Small intestine (tissue), 7 donors: ENCODE measurements at regions not wholly inside any gene's neighbourhood (a gene's known extent, or its start where the extent isn't known, plus 50 kb on each side); places are given as distances from the start of the nearest gene placed in this dataset.
A peak's percentile ranks its signal among the peaks of the same experiment; 100 is the strongest.

Experiments
- DNase-seq, 2 donors: peaks; one replicate each; pipeline versions ENCODE4 v3.0.0 to v3.0.0-alpha.2; 2013
- FAIRE-seq: peaks from 2 replicates; lab custom pipeline; 2012; peaks lifted over from hg19 to GRCh38; lab: Jason Lieb, UNC
- H3K27ac ChIP-seq, 3 donors: one replicate each; pipeline ENCODE4 v1.5.1; 2013; ENCODE audit warnings: low read length in 2 of 3, mild to moderate bottlenecking in 2 of 3, control low read depth in 1 of 3, inconsistent platforms in 1 of 3, low read depth in 1 of 3, moderate library complexity in 1 of 3
- H3K27me3 ChIP-seq, 3 donors: one replicate each; pipeline ENCODE4 v1.6.1; 2013; ENCODE audit warnings: low read length in 3 of 3, inconsistent platforms in 1 of 3; ENCODE audit not compliant: control insufficient read depth in 3 of 3, insufficient read depth in 3 of 3
- H3K36me3 ChIP-seq, 3 donors: one replicate each; pipeline ENCODE4 v1.6.1; 2013; ENCODE audit warnings: low read length in 3 of 3, inconsistent platforms in 1 of 3, low read depth in 1 of 3, mild to moderate bottlenecking in 1 of 3, moderate library complexity in 1 of 3; ENCODE audit not compliant: control insufficient read depth in 3 of 3, insufficient read depth in 2 of 3
- H3K4me1 ChIP-seq, 3 donors: one replicate each; pipeline ENCODE4 v1.6.1; 2013; ENCODE audit warnings: low read length in 2 of 3, inconsistent platforms in 1 of 3, low read depth in 1 of 3, mild to moderate bottlenecking in 1 of 3, moderate library complexity in 1 of 3; ENCODE audit not compliant: control insufficient read depth in 3 of 3, insufficient read depth in 2 of 3
- H3K4me3 ChIP-seq, 3 donors: one replicate each; pipeline ENCODE4 v1.5.1; 2013; ENCODE audit warnings: low read length in 3 of 3, control low read depth in 1 of 3, inconsistent platforms in 1 of 3, low read depth in 1 of 3, mild to moderate bottlenecking in 1 of 3, moderate library complexity in 1 of 3
- H3K9me3 ChIP-seq, 2 donors: one replicate each; pipeline ENCODE4 v1.6.1; 2013; ENCODE audit warnings: low read depth in 1 of 2, low read length in 1 of 2; ENCODE audit not compliant: control insufficient read depth in 2 of 2, insufficient read depth in 1 of 2
- WGBS, 3 donors: extraction: QIAGEN DNeasy Blood & Tissue Kit; methylation state at CpG; one replicate each; pipeline ENCODE4 v1.1.7; 2013; 5-methylcytosine and 5-hydroxymethylcytosine counted together
- donor health status: healthy with polysubstance abuse.
- donor health status: control.
- donor health status: control.
- donor health status: Bipolar disorder and iron deficiency.
- donor health status: healthy.

- Histone ChIP-seq H3K27me3 (no peaks in the 10 kb centered on the region), H3K27ac (peak overlapping the region in 1 of 3 donors; percentile 44), H3K36me3 (no peaks in the 10 kb centered on the region), H3K9me3 (no peaks in the 10 kb centered on the region), H3K4me1 (no peaks in the 10 kb centered on the region), H3K4me3 (no peak overlapping the region)
- DNase-seq = no peak
- FAIRE-seq = no peak
- 60 to 76% (median 70%) methylated on average over 2 of the region's 2 CpGs for WGBS, 3 donors
Measured at GRCh38 chr4:137664416-137664815, 132.1 kb upstream of the PCDH18 start.

GRCh38 chr4:137664046-137664387 lies 131.7 kb upstream of the PCDH18 start:
- Histone ChIP-seq H3K36me3 (no peaks in the 10 kb centered on the region), H3K4me1 (no peaks in the 10 kb centered on the region), H3K4me3 (no peak overlapping the region), H3K9me3 (no peaks in the 10 kb centered on the region), H3K27ac (peak overlapping the region in 2 of 3 donors; percentile 43 to 46), H3K27me3 (no peaks in the 10 kb centered on the region)
- FAIRE-seq (no peak), DNase-seq (peak in 1 of 2 donors; percentile 8)
- WGBS, 3 donors = 8 to 11% (median 10%) methylated on average over 1 of the region's 1 CpG

GRCh38 chr4:137663251-137664045 lies 131.2 kb upstream of the PCDH18 start:
- Histone ChIP-seq H3K36me3 (no peaks in the 10 kb centered on the region), H3K4me1 (no peaks in the 10 kb centered on the region), H3K27ac (peak overlapping the region in 2 of 3 donors; percentile 43), H3K27me3 (no peaks in the 10 kb centered on the region), H3K4me3 (no peak overlapping the region), H3K9me3 (no peaks in the 10 kb centered on the region)
- DNase-seq (no peak), FAIRE-seq (no peak)
- WGBS, 3 donors = 56 to 70% (median 69%) methylated on average over 5 of the region's 5 CpGs

- whole genome bisulfite sequencing, 3 donors = 56 to 88% (median 65%) methylated on average over 2 of the region's 2 CpGs
- H3K9me3 ChIP-seq = no peaks in the 10 kb centered on the region
- no peaks in the 10 kb centered on the region for H3K27me3 ChIP-seq
- no peak overlapping the region for H3K4me3 ChIP-seq
- no peaks in the 10 kb centered on the region for H3K36me3 ChIP-seq
- no peak for DNase-seq
- H3K27ac ChIP-seq = peak overlapping the region in 1 of 3 donors; percentile 32
- no peak for FAIRE-seq
- no peaks in the 10 kb centered on the region for H3K4me1 ChIP-seq
Measured at GRCh38 chr4:137661693-137662092, 129.4 kb upstream of the PCDH18 start.

GRCh38 chr4:137660211-137660610 lies 127.9 kb upstream of the PCDH18 start:
- WGBS, 3 donors = 68 to 85% (median 78%) methylated on average over 4 of the region's 4 CpGs
- H3K27ac ChIP-seq = no peak overlapping the region

GRCh38 chr4:137659431-137659830 lies 127.1 kb upstream of the PCDH18 start:
- H3K27ac ChIP-seq = no peak overlapping the region
- H3K36me3 ChIP-seq = no peaks in the 10 kb centered on the region
- DNase-seq = no peak
- no peaks in the 10 kb centered on the region for H3K4me1 ChIP-seq
- no peak for FAIRE-seq
- no peak overlapping the region for H3K4me3 ChIP-seq
- H3K9me3 ChIP-seq = no peaks in the 10 kb centered on the region
- 57 to 74% (median 57%) methylated on average over 1 of the region's 1 CpG for WGBS, 3 donors
- no peaks in the 10 kb centered on the region for H3K27me3 ChIP-seq

More at GRCh38 chr4:137660211-137660610, 127.9 kb upstream of the PCDH18 start:
- no peaks in the 10 kb centered on the region for H3K36me3 ChIP-seq
- no peaks in the 10 kb centered on the region for H3K27me3 ChIP-seq
- H3K9me3 ChIP-seq = no peaks in the 10 kb centered on the region
- H3K4me1 ChIP-seq = no peaks in the 10 kb centered on the region
- H3K4me3 ChIP-seq = no peak overlapping the region
- FAIRE-seq (no peak), DNase-seq (no peak)

- Histone ChIP-seq H3K4me3 (no peak overlapping the region), H3K27ac (no peak overlapping the region), H3K36me3 (no peaks in the 10 kb centered on the region), H3K27me3 (no peaks in the 10 kb centered on the region), H3K9me3 (no peaks in the 10 kb centered on the region), H3K4me1 (no peaks in the 10 kb centered on the region)
- DNase-seq (no peak), FAIRE-seq (no peak)
- 30 to 61% (median 43%) methylated on average over 2 of the region's 2 CpGs for WGBS, 3 donors
Measured at GRCh38 chr4:137656661-137657060, 124.4 kb upstream of the PCDH18 start.

GRCh38 chr4:137655302-137655701 lies 123.0 kb upstream of the PCDH18 start:
- H3K36me3 ChIP-seq = no peaks in the 10 kb centered on the region
- H3K4me1 ChIP-seq = no peaks in the 10 kb centered on the region
- no peaks in the 10 kb centered on the region for H3K9me3 ChIP-seq
- DNase-seq = no peak
- no peak overlapping the region for H3K27ac ChIP-seq
- 74 to 94% (median 83%) methylated on average over 1 of the region's 1 CpG for WGBS, 3 donors
- H3K4me3 ChIP-seq = no peak overlapping the region
- FAIRE-seq = no peak
- H3K27me3 ChIP-seq = no peaks in the 10 kb centered on the region

GRCh38 chr4:137651128-137651527 lies 118.8 kb upstream of the PCDH18 start:
- Histone ChIP-seq H3K4me1 (no peaks in the 10 kb centered on the region), H3K4me3 (no peak overlapping the region), H3K27ac (no peak overlapping the region), H3K27me3 (no peaks in the 10 kb centered on the region), H3K9me3 (no peaks in the 10 kb centered on the region), H3K36me3 (no peaks in the 10 kb centered on the region)
- DNase-seq (no peak), FAIRE-seq (no peak)
- WGBS, 3 donors = 77 to 90% (median 82%) methylated on average over 3 of the region's 3 CpGs
